HCT116 (cell line): ENCODE measurements at regions not wholly inside any gene's neighbourhood (a gene's known extent, or its start where the extent isn't known, plus 50 kb on each side); places are given as distances from the start of the nearest gene placed in this dataset.

ENCODE experiments used
- ATAC-seq: fragments of 200-7000 bp; cut with Tn5 transposase; 2 replicates; pipeline ENCODE4 v1.9.1; 2020; ENCODE audit warnings: mild to moderate bottlenecking, moderate library complexity
- BruUV-seq: library from RNA; stranded (reverse); fragments of 400-500 nt; replicated peaks from 2 replicates; lab custom pipeline; 2021; lab: Mats Ljungman, UMichigan
- CTCF ChIA-PET: fragments of 300-600 bp; sonication (Branson Sonifier 250); formaldehyde crosslinking; loops from one replicate; lab custom pipeline; 2021; ENCODE audit warnings: antibody characterized with exemption; lab: Charles Lee
- POLR2A ChIA-PET: fragments of 300-600, 350-600 bp; sonication (Branson Sonifier 250); formaldehyde crosslinking; loops from one replicate; lab custom pipeline; 2021; ENCODE audit warnings: antibody characterized with exemption; lab: Charles Lee
- RAD21 ChIA-PET, 2 experiments: fragments of 300-600 bp; sonication (Branson Sonifier 250); formaldehyde crosslinking; loops; one replicate each; lab custom pipeline; 2023; ENCODE audit warnings: low total read pairs in 2 of 2; ENCODE audit not compliant: uncharacterized antibody in 2 of 2, unreplicated experiment in 2 of 2, low non-redundant PET in 1 of 2; lab: Charles Lee
- DNase-seq: peaks from one replicate; pipeline ENCODE4 v3.0.0-alpha.2; 2010; ENCODE audit warnings: low read depth, low spot score
- H2AFZ ChIP-seq: fragments of 200-600 bp; shearing (Covaris generic), sonication (generic); 2 replicates; pipeline ENCODE4 v1.6.1; 2017; ENCODE audit warnings: low read depth, mixed run types, mixed read lengths, antibody characterized with exemption, low read length; ENCODE audit not compliant: poor library complexity, severe bottlenecking
- H3K27ac ChIP-seq: 2 replicates; pipeline ENCODE4 v1.5.1; 2012; ENCODE audit warnings: low read depth, low read length
- H3K27me3 ChIP-seq: fragments of 200-600 bp; sonication (generic); 2 replicates; pipeline ENCODE4 v1.6.1; 2016; ENCODE audit warnings: mixed run types, low read length, mixed read lengths; ENCODE audit not compliant: insufficient read depth
- H3K36me3 ChIP-seq, 2 experiments: fragments of 200-500 bp in 1 of 2; fragments of 200-600 bp in 1 of 2; sonication (Bioruptor generic) in 1 of 2; sonication (generic) in 1 of 2; 2 replicates each; pipeline versions ENCODE4 v1.5.1 to v1.6.1; 2014 to 2016; ENCODE audit warnings: low read length in 2 of 2, inconsistent platforms in 1 of 2, mixed read lengths in 1 of 2, mixed run types in 1 of 2; ENCODE audit not compliant: insufficient read depth in 2 of 2, control insufficient read depth in 1 of 2
- H3K4me1 ChIP-seq, 2 experiments: fragments of 200-600 bp in 1 of 2; sonication (generic) in 1 of 2; 2 replicates each; pipeline versions ENCODE4 v1.5.1 to v1.6.1; 2012 to 2017; ENCODE audit warnings: low read length in 2 of 2, inconsistent platforms in 1 of 2, mild to moderate bottlenecking in 1 of 2, mixed read lengths in 1 of 2, mixed run types in 1 of 2, moderate library complexity in 1 of 2; ENCODE audit not compliant: insufficient read depth in 2 of 2, control insufficient read depth in 1 of 2
- H3K4me2 ChIP-seq: fragments of 200-600 bp; sonication (generic); 2 replicates; pipeline ENCODE4 v1.6.1; 2017; ENCODE audit warnings: mixed run types, low read length, mixed read lengths
- H3K4me3 ChIP-seq, 2 experiments: fragments of 200-600 bp in 1 of 2; sonication (generic) in 1 of 2; replicated peaks in 1 of 2; 2 replicates each; pipeline ENCODE4 v1.5.1; 2011 to 2016; ENCODE audit warnings: low read length in 2 of 2, control low read depth in 1 of 2, low read depth in 1 of 2, mild to moderate bottlenecking in 1 of 2, mixed read lengths in 1 of 2, mixed run types in 1 of 2
- H3K79me2 ChIP-seq: fragments of 200-600 bp; sonication (generic); 2 replicates; pipeline ENCODE4 v1.6.1; 2017; ENCODE audit warnings: mild to moderate bottlenecking, mixed run types, low read length, moderate library complexity, mixed read lengths; ENCODE audit not compliant: insufficient read depth
- H3K9ac ChIP-seq: fragments of 200-600 bp; sonication (generic); 2 replicates; pipeline ENCODE4 v1.6.1; 2016; ENCODE audit warnings: low read length, mixed read lengths
- H3K9me2 ChIP-seq: fragments of 200-600 bp; sonication (generic), shearing (Covaris generic); 2 replicates; pipeline ENCODE4 v1.6.1; 2017; ENCODE audit warnings: mixed run types, mild to moderate bottlenecking, moderate library complexity; ENCODE audit not compliant: insufficient read depth
- H3K9me3 ChIP-seq, 2 experiments: fragments of 200-500 bp in 1 of 2; fragments of 200-600 bp in 1 of 2; sonication (Bioruptor generic) in 1 of 2; sonication (generic) in 1 of 2; 2 replicates each; pipeline ENCODE4 v1.6.1; 2014 to 2017; ENCODE audit warnings: low read length in 2 of 2, mixed read lengths in 2 of 2, inconsistent platforms in 1 of 2, low read depth in 1 of 2, mild to moderate bottlenecking in 1 of 2, mixed run types in 1 of 2, moderate library complexity in 1 of 2; ENCODE audit not compliant: control insufficient read depth in 1 of 2, insufficient read depth in 1 of 2
- H4K20me1 ChIP-seq: fragments of 200-600 bp; sonication (generic), shearing (Covaris generic); 2 replicates; pipeline ENCODE4 v1.6.1; 2017; ENCODE audit warnings: mixed run types, mild to moderate bottlenecking, moderate library complexity; ENCODE audit not compliant: insufficient read depth
- EGR1 ChIP-seq: IDR thresholded peaks from 2 replicates; pipeline ENCODE4 v1.6.1; 2012; ENCODE audit warnings: low read depth
- REST ChIP-seq: IDR thresholded peaks from 2 replicates; pipeline ENCODE4 v1.6.1; 2012; ENCODE audit warnings: low read depth
- intact Hi-C: fragments of 100-400 bp; cut with micrococcal nuclease; formaldehyde crosslinking; loops from 2 replicates; pipeline ENCODE4 v1.10.0; 2022

GRCh38 chr2:240232264-240232915 is 91.9 kb upstream of the OTOS start:
- ChIA-PET CTCF (interaction anchor here (0.8 to 1.9 kb wide), 7 partner anchors 15 to 265 kb away, joined by 3 to 10 read pairs (median 4); partner anchors contain the start of gene GPC1), POLR2A (interaction anchor here (1.1 to 1.4 kb wide), 2 partner anchors 19 to 137 kb away, joined by 3 to 4 read pairs; no protein-coding TSS in a partner anchor), RAD21 (interaction anchor here in 1 of 2 experiments (0.8 kb wide), 2 partner anchors 207 to 235 kb away, joined by 3 read pairs; no protein-coding TSS in a partner anchor)
- Histone ChIP-seq H3K9me3 (no peaks in the 10 kb centered on the region), H3K36me3 (no peaks in the 10 kb centered on the region), H2AFZ (no peak overlapping the region), H3K4me3 (no peak overlapping the region), H3K4me2 (peak overlapping the region; percentile 91), H3K4me1 (peaks cover 4 to 32% of the 10 kb centered on the region in 2 experiments; a peak in 3 of 4 replicates), H3K27me3 (no peaks in the 10 kb centered on the region), H4K20me1 (no peaks in the 10 kb centered on the region), H3K9ac (no peak overlapping the region), H3K27ac (peak overlapping the region; percentile 65), H3K9me2 (no peaks in the 10 kb centered on the region), H3K79me2 (no peaks in the 10 kb centered on the region)
- intact Hi-C loops, result loop anchor here (5.0 to 10.0 kb wide), 2 partner anchors 140 to 332 kb away; partner anchors contain the start of genes DUSP28 and RNPEPL1
- ATAC-seq, result no peak; the same call in 1 of the 2 replicates
- no TSS peak for BruUV-seq
- DNase-seq, result no peak
- TF ChIP-seq EGR1, result no peak
- TF ChIP-seq REST, result no peak
